DND-41 (cell line): ENCODE measurements at regions not wholly inside any gene's neighbourhood (a gene's known extent, or its start where the extent isn't known, plus 50 kb on each side); places are given as distances from the start of the nearest gene placed in this dataset.

ENCODE experiments used
- ATAC-seq: fragments of 200-7000 bp; cut with Tn5 transposase; 3 replicates; pipeline ENCODE4 v1.9.1; 2021; ENCODE audit warnings: low read depth; ENCODE audit not compliant: insufficient read depth
- DNase-seq: peaks from one replicate; pipeline ENCODE4 v3.0.0-alpha.2; 2020
- H2AFZ ChIP-seq: 2 replicates; pipeline ENCODE4 v1.6.0; 2012; ENCODE audit warnings: low read depth, low read length
- H3K27ac ChIP-seq: 2 replicates; pipeline ENCODE4 v1.5.1; 2012; ENCODE audit warnings: low read length, inconsistent platforms
- H3K27me3 ChIP-seq: fragments of 200-600 bp; sonication (generic); 2 replicates; pipeline ENCODE4 v1.6.0; 2012; ENCODE audit warnings: low read length, mild to moderate bottlenecking, inconsistent platforms; ENCODE audit not compliant: insufficient read depth, poor library complexity
- H3K36me3 ChIP-seq: 2 replicates; pipeline ENCODE4 v1.5.1; 2012; ENCODE audit warnings: low read length, inconsistent platforms; ENCODE audit not compliant: insufficient read depth
- H3K4me1 ChIP-seq: 2 replicates; pipeline ENCODE4 v1.5.1; 2012; ENCODE audit warnings: mild to moderate bottlenecking, low read length; ENCODE audit not compliant: insufficient read depth
- H3K4me2 ChIP-seq: 2 replicates; pipeline ENCODE4 v1.6.0; 2012; ENCODE audit warnings: mild to moderate bottlenecking, moderate library complexity, low read length, inconsistent platforms; ENCODE audit not compliant: insufficient read depth
- H3K4me3 ChIP-seq, 2 experiments: fragments of 200-600 bp in 1 of 2; shearing (Covaris generic) in 1 of 2; 2 replicates each; pipeline ENCODE4 v1.5.1; 2012 to 2016; ENCODE audit warnings: inconsistent platforms in 2 of 2, low read length in 2 of 2, mild to moderate bottlenecking in 2 of 2, low read depth in 1 of 2, moderate library complexity in 1 of 2
- H3K79me2 ChIP-seq: 2 replicates; pipeline ENCODE4 v1.6.0; 2012; ENCODE audit warnings: low read length, inconsistent platforms; ENCODE audit not compliant: insufficient read depth
- H3K9ac ChIP-seq: 2 replicates; pipeline ENCODE4 v1.6.0; 2012; ENCODE audit warnings: low read depth, mild to moderate bottlenecking, inconsistent platforms, low read length, moderate library complexity
- H3K9me3 ChIP-seq: 2 replicates; pipeline ENCODE4 v1.5.1; 2012; ENCODE audit warnings: low read length, moderate library complexity, mild to moderate bottlenecking, inconsistent platforms; ENCODE audit not compliant: insufficient read depth, severe bottlenecking
- H4K20me1 ChIP-seq: 2 replicates; pipeline ENCODE4 v1.6.0; 2012; ENCODE audit warnings: low read length; ENCODE audit not compliant: insufficient read depth
- EZH2 ChIP-seq: IDR thresholded peaks from 3 replicates; pipeline ENCODE4 v1.6.1; 2012; ENCODE audit warnings: borderline replicate concordance, low read depth, mild to moderate bottlenecking, moderate library complexity, low read length, inconsistent platforms; ENCODE audit not compliant: severe bottlenecking
- TF ChIP-seq, protein P1 (sequence below): IDR thresholded peaks from 2 replicates; pipeline ENCODE4 v1.5.1; 2012; ENCODE audit warnings: borderline replicate concordance, low read length, moderate library complexity, mild to moderate bottlenecking; ENCODE audit not compliant: poor library complexity, severe bottlenecking; ENCODE audit errors: extremely low read depth

DNA sequence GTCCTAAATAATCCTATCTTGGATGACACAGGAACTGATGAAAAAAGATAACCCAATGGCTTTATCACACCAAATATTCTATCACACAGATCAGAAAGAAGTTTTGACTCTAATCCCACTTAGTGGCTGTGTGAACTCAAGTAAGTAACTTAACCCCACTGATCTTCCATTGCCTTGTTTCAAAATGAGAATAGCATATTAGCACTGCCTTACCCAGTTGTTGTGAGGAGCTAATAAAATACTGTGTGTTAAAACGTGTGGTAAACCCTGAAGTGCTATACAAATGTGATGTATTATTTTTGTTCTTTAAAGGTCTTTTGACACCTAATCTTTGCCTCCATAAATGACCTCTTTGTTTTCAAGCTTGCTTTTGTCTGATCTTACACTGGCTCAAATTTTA, 60.9 kb upstream of the ARID2 start:
- Histone ChIP-seq H3K36me3 (no peaks in the 10 kb centered on the region), H3K9ac (peak overlapping the region; percentile 53), H3K79me2 (no peaks in the 10 kb centered on the region), H3K4me2 (peak overlapping the region; percentile 57), H3K27me3 (no peaks in the 10 kb centered on the region), H3K4me1 (peaks cover 58% of the 10 kb centered on the region), H3K9me3 (no peaks in the 10 kb centered on the region), H4K20me1 (no peaks in the 10 kb centered on the region), H2AFZ (peak overlapping the region; percentile 82), H3K27ac (peak overlapping the region; percentile 99), H3K4me3 (peak overlapping the region in 1 of 2 experiments; percentile 35; a peak in 2 of 4 replicates)
- no peak for DNase-seq
- ATAC-seq, result no peak
- TF ChIP-seq EZH2, result no peak
- TF ChIP-seq, protein P1, sequence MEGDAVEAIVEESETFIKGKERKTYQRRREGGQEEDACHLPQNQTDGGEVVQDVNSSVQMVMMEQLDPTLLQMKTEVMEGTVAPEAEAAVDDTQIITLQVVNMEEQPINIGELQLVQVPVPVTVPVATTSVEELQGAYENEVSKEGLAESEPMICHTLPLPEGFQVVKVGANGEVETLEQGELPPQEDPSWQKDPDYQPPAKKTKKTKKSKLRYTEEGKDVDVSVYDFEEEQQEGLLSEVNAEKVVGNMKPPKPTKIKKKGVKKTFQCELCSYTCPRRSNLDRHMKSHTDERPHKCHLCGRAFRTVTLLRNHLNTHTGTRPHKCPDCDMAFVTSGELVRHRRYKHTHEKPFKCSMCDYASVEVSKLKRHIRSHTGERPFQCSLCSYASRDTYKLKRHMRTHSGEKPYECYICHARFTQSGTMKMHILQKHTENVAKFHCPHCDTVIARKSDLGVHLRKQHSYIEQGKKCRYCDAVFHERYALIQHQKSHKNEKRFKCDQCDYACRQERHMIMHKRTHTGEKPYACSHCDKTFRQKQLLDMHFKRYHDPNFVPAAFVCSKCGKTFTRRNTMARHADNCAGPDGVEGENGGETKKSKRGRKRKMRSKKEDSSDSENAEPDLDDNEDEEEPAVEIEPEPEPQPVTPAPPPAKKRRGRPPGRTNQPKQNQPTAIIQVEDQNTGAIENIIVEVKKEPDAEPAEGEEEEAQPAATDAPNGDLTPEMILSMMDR, result no peak

DNA sequence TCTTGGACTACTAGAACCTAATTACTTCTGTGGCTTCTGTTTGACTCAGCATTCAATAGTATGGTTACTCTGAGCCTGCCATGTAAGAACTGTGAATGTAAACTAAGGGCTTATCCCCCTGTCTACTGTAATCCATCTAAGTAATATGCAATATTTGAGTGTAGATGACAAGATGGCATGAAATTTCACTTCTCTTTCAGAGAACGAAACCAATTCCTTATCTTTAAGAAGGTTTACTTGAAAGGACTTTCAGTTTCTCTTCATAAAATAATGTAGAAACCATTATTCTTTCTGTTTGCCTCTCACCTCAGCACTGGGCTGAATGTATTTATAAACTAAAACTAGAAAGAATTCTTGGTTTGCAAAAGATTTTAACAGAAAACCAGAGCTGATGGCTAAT, 60.4 kb upstream of the ARID2 start:
- H3K9me3 ChIP-seq, result no peaks in the 10 kb centered on the region
- DNase-seq (no peak), ATAC-seq (peak; percentile 34)
- H3K4me2 ChIP-seq, result peak overlapping the region; percentile 57
- H3K27me3 ChIP-seq, result no peaks in the 10 kb centered on the region
- H2AFZ ChIP-seq, result peak overlapping the region; percentile 82
- H3K9ac ChIP-seq, result peak overlapping the region; percentile 53
- H3K79me2 ChIP-seq, result no peaks in the 10 kb centered on the region
- TF ChIP-seq, protein P1, result no peak
- no peak for TF ChIP-seq EZH2
- peak overlapping the region; percentile 99 for H3K27ac ChIP-seq
- no peaks in the 10 kb centered on the region for H3K36me3 ChIP-seq
- H3K4me3 ChIP-seq, result peak overlapping the region in 1 of 2 experiments; percentile 35; a peak in 2 of 4 replicates
- no peaks in the 10 kb centered on the region for H4K20me1 ChIP-seq
- H3K4me1 ChIP-seq, result peaks cover 53% of the 10 kb centered on the region

DNA sequence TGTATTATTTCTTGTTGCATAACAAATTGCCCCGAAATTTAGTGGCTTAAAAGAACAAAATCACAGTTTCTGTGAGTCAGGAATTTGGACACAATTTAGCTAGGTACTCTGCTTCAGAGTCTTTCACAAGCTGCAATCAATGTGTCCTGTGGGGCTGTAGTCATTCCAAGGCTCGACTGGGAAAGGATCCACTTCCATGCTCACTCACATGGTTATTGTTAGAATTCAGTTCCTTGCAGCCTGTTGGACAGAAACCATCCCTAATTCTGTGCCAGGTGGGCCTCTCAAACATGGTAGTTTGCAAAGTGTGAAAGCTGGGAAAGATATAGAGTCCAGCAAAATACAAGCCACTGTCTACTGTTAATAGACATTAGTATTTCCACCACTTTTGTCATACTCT, 59.7 kb upstream of the ARID2 start:
- no peak; the same call in 1 of the 3 replicates for ATAC-seq
- no peaks in the 10 kb centered on the region for H4K20me1 ChIP-seq
- H3K4me3 ChIP-seq, result peak overlapping the region in 1 of 2 experiments; percentile 30; a peak in 2 of 4 replicates
- peak overlapping the region; percentile 57 for H3K4me2 ChIP-seq
- H3K27me3 ChIP-seq, result no peaks in the 10 kb centered on the region
- DNase-seq, result peak; percentile 36
- H2AFZ ChIP-seq, result peak overlapping the region; percentile 41; the same call in 1 of the 2 replicates
- peak overlapping the region; percentile 53 for H3K9ac ChIP-seq
- H3K9me3 ChIP-seq, result no peaks in the 10 kb centered on the region
- peaks cover 46% of the 10 kb centered on the region for H3K4me1 ChIP-seq
- no peaks in the 10 kb centered on the region for H3K79me2 ChIP-seq
- no peak for TF ChIP-seq EZH2
- TF ChIP-seq, protein P1, result no peak
- no peaks in the 10 kb centered on the region for H3K36me3 ChIP-seq
- H3K27ac ChIP-seq, result peak overlapping the region; percentile 99
